Cardiac muscle cell (in vitro differentiated cells and primary cell): ENCODE measurements at regions not wholly inside any gene's neighbourhood (a gene's known extent, or its start where the extent isn't known, plus 50 kb on each side); places are given as distances from the start of the nearest gene placed in this dataset.
A peak's percentile ranks its signal among the peaks of the same experiment; 100 is the strongest.

Source experiments
- DNase-seq, 2 donors: peaks; one replicate each; pipeline versions ENCODE4 v3.0.0 to v3.0.0-alpha.2; 2010 to 2017; ENCODE audit warnings: low read depth in 1 of 2, low spot score in 1 of 2
- H3K27ac ChIP-seq: fragments of 200-600 bp; sonication (generic); 2 replicates; pipeline ENCODE4 v1.5.1; 2016
- H3K27me3 ChIP-seq: fragments of 200-600 bp; sonication (generic); 2 replicates; pipeline ENCODE4 v1.6.0; 2016; ENCODE audit warnings: control low read depth
- H3K36me3 ChIP-seq: fragments of 200-600 bp; sonication (generic); 2 replicates; pipeline ENCODE4 v1.5.1; 2016; ENCODE audit warnings: control low read depth
- H3K4me1 ChIP-seq: fragments of 200-600 bp; sonication (generic); 2 replicates; pipeline ENCODE4 v1.8.1; 2017; ENCODE audit warnings: low read depth, mild to moderate bottlenecking, mixed run types
- H3K4me3 ChIP-seq: fragments of 200-600 bp; sonication (generic); 2 replicates; pipeline ENCODE4 v1.5.1; 2016; ENCODE audit warnings: mild to moderate bottlenecking
- H3K9me3 ChIP-seq: fragments of 200-600 bp; sonication (generic); 2 replicates; pipeline ENCODE4 v1.5.1; 2017; ENCODE audit warnings: low read depth, mild to moderate bottlenecking, control low read depth
- TF ChIP-seq, protein P1 (sequence below): IDR thresholded peaks from 2 replicates; pipeline ENCODE4 v1.5.1; 2012; ENCODE audit warnings: low read depth, mild to moderate bottlenecking, low read length

DNA sequence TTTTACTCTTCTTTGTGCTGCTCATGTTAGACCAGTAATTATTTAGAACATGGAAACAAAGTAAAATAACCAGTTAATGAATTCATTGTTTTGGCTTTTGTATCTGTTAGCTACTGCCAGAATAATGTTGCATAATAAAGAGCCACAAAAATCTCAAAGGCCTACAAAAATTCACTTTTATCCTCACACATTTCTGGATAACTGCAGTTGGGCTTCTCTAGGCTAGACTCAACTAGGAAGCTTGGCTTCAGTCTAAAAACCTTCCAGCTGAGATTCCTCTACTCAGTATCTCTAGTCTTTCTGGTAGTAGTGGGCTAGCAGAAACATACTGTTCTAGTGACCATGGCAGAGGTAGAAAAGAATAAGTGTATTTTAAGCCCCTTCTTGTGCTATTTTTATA lies 73.0 kb downstream of the FAT4 start:
- Histone ChIP-seq H3K4me1 (no peaks in the 10 kb centered on the region), H3K9me3 (peaks cover 3% of the 10 kb centered on the region), H3K4me3 (no peak overlapping the region), H3K36me3 (no peaks in the 10 kb centered on the region), H3K27ac (no peak overlapping the region), H3K27me3 (no peaks in the 10 kb centered on the region)
- TF ChIP-seq, protein P1, sequence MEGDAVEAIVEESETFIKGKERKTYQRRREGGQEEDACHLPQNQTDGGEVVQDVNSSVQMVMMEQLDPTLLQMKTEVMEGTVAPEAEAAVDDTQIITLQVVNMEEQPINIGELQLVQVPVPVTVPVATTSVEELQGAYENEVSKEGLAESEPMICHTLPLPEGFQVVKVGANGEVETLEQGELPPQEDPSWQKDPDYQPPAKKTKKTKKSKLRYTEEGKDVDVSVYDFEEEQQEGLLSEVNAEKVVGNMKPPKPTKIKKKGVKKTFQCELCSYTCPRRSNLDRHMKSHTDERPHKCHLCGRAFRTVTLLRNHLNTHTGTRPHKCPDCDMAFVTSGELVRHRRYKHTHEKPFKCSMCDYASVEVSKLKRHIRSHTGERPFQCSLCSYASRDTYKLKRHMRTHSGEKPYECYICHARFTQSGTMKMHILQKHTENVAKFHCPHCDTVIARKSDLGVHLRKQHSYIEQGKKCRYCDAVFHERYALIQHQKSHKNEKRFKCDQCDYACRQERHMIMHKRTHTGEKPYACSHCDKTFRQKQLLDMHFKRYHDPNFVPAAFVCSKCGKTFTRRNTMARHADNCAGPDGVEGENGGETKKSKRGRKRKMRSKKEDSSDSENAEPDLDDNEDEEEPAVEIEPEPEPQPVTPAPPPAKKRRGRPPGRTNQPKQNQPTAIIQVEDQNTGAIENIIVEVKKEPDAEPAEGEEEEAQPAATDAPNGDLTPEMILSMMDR, result no peak
- peak in 1 of 2 donors; percentile 58 for DNase-seq

DNA sequence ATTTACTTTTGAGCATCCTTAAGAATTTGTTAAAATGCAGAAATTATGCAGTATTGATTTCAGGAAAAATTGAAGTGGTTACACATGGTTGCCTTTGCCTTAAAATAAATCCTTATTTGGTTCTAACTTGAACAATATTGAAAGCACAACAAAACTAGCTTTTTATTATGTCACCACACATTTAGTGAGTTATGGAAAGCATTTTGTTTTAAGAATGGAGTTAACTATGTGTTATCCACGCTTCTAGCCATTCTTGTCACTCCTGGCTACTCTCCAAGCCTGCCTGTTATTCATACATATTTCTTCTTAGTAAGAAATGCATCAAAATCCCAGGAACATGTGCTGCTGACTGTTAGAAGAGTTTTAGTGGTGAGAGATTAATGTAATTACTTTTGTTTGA lies 73.9 kb downstream of the FAT4 start:
- no peak overlapping the region for H3K27ac ChIP-seq
- no peaks in the 10 kb centered on the region for H3K36me3 ChIP-seq
- no peaks in the 10 kb centered on the region for H3K4me1 ChIP-seq
- no peaks in the 10 kb centered on the region for H3K27me3 ChIP-seq
- TF ChIP-seq, protein P1, result no peak
- H3K4me3 ChIP-seq, result no peak overlapping the region
- DNase-seq, result peak in 1 of 2 donors; percentile 78
- peaks cover 3% of the 10 kb centered on the region for H3K9me3 ChIP-seq

DNA sequence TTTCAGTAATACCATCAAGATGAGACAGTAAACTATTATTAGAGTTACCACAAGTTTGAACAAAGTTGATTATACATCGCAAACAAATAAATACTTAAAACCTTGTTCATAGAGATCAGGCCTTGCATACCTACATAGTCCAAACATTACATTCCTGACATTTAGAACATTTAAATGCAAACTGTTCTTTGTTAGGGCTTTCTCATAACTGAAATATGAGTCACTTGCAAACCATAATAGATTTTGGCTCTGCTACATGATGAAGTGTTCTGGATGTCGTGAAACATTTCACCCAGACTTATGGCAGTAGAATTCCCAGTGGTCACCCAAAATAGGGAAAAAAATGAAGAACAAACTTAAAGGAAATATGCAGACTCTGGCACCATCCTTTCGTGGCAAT lies 75.0 kb downstream of the FAT4 start:
- DNase-seq, result peak in 1 of 2 donors; percentile 91
- no peaks in the 10 kb centered on the region for H3K36me3 ChIP-seq
- H3K4me3 ChIP-seq, result no peak overlapping the region
- TF ChIP-seq, protein P1, result no peak
- H3K4me1 ChIP-seq, result no peaks in the 10 kb centered on the region
- H3K9me3 ChIP-seq, result no peaks in the 10 kb centered on the region
- no peaks in the 10 kb centered on the region for H3K27me3 ChIP-seq
- H3K27ac ChIP-seq, result no peak overlapping the region

DNA sequence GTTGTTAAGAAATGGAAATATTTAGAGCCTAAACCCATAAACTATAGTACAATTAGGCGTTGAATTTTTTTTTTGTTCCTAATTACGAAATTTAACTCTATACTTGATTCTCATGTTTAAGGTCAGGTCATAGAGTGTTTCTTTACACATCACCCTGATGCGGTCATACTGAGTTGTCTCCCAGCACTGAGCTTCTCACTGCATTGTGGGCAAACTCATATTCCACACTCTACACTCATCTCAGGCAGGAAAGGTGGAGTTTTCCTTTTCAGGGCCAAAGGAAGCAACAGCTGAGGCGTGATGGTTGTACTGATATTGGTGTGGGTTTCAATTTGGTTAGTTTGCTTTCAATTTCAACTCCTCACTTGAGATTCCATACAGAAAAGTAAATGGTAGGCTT lies 75.4 kb downstream of the FAT4 start:
- H3K4me3 ChIP-seq, result no peak overlapping the region
- peak in 1 of 2 donors; percentile 66 for DNase-seq
- H3K9me3 ChIP-seq, result no peaks in the 10 kb centered on the region
- no peak overlapping the region for H3K27ac ChIP-seq
- no peaks in the 10 kb centered on the region for H3K36me3 ChIP-seq
- H3K27me3 ChIP-seq, result no peaks in the 10 kb centered on the region
- no peaks in the 10 kb centered on the region for H3K4me1 ChIP-seq
- TF ChIP-seq, protein P1, result no peak

DNA sequence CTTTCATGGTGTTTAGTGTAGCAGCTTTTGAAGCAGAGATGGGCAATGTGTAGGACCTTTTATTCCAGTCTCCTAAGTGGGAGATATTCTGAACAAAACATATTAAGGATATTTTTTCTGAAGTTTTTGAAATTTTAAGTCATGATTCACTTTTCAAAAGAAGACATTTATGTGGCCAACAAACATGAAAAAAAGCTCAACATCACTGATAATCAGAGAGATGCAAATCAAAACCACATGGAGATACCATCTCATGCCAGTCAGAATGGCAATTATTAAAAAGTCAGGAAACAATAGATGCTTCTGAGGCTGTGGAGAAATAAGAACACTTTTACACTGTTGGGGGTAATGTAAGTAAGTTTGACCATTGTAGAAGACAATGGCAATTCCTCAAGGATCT lies 76.0 kb downstream of the FAT4 start:
- H3K27me3 ChIP-seq, result no peaks in the 10 kb centered on the region
- no peaks in the 10 kb centered on the region for H3K9me3 ChIP-seq
- H3K4me3 ChIP-seq, result no peak overlapping the region
- no peak overlapping the region for H3K27ac ChIP-seq
- H3K36me3 ChIP-seq, result no peaks in the 10 kb centered on the region
- no peak for DNase-seq
- TF ChIP-seq, protein P1, result no peak
- no peaks in the 10 kb centered on the region for H3K4me1 ChIP-seq

DNA sequence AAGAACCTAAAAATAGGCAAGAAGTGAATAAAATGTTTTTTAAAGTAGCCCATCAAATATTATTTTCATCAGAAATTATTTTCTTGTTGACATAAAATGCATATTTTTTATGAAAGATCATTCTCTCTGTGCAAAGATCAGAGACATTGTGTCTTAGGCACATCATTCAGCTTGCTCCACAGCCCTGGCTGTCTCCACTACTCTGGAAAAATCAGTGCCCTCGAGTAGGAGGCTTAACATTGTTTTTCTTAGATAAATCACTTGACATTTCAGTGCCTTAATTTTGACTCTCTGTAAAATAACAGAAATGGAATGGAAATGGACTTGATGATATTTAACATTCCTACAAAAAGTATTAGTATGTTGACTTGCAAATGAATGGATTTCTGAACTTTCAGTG lies 77.9 kb downstream of the FAT4 start:
- DNase-seq, result no peak
- Histone ChIP-seq H3K27me3 (no peaks in the 10 kb centered on the region), H3K27ac (no peak overlapping the region), H3K9me3 (no peaks in the 10 kb centered on the region), H3K36me3 (no peaks in the 10 kb centered on the region), H3K4me3 (no peak overlapping the region), H3K4me1 (no peaks in the 10 kb centered on the region)
- TF ChIP-seq, protein P1, result no peak
